Ovary (tissue), 7 donors: ENCODE measurements at regions not wholly inside any gene's neighbourhood (a gene's known extent, or its start where the extent isn't known, plus 50 kb on each side); places are given as distances from the start of the nearest gene placed in this dataset.

Experiments used
- DNase-seq, 5 donors: peaks; one replicate each; pipeline ENCODE4 v3.0.0-alpha.2; 2019 to 2020
- H3K27ac ChIP-seq, 2 donors: fragments of 200-600 bp; one replicate each; pipeline versions ENCODE4 v1.5.1 to v1.8.0; 2019 to 2022
- H3K27me3 ChIP-seq: fragments of 200-600 bp; one replicate; pipeline ENCODE4 v1.8.0; 2022
- H3K36me3 ChIP-seq: fragments of 200-600 bp; sonication (generic); one replicate; pipeline ENCODE4 v1.5.1; 2019
- H3K4me1 ChIP-seq: one replicate; pipeline ENCODE4 v1.8.1; 2013; ENCODE audit warnings: mild to moderate bottlenecking, moderate library complexity; ENCODE audit not compliant: insufficient read depth
- H3K4me3 ChIP-seq: fragments of 200-600 bp; sonication (generic); one replicate; pipeline ENCODE4 v1.5.1; 2017
- H3K9me3 ChIP-seq, 2 donors: fragments of 200-600 bp in 1 of 2; sonication (generic) in 1 of 2; one replicate each; pipeline versions ENCODE4 v1.5.1 to v1.8.1; 2013 to 2019; ENCODE audit warnings: mild to moderate bottlenecking in 1 of 2, moderate library complexity in 1 of 2
- EP300 ChIP-seq: sonication (generic); formaldehyde crosslinking; IDR thresholded peaks from one replicate; pipeline ENCODE4 v1.6.1; 2017; ENCODE audit warnings: antibody characterized with exemption
- POLR2A ChIP-seq: fragments of 450-650 bp; IDR thresholded peaks from one replicate; pipeline ENCODE4 v1.6.1; 2017; ENCODE audit warnings: antibody characterized with exemption, mild to moderate bottlenecking, moderate library complexity
- WGBS, 3 donors: extraction: QIAGEN DNeasy Blood & Tissue Kit in 1 of 3; methylation state at CpG; one replicate each; pipeline versions ENCODE4 v1.1.5 to v1.1.7; 2013 to 2017; 5-methylcytosine and 5-hydroxymethylcytosine counted together
- intact Hi-C, 4 donors: fragments of 100-400 bp; cut with DNase I; formaldehyde crosslinking; loops; one replicate each; pipeline versions ENCODE4 v1.11.0 to v1.15.1; 2022 to 2023
- TF ChIP-seq, protein P1 (sequence below), 3 donors: fragments of 450-650 bp in 2 of 3; fragments of 200-600 bp in 1 of 3; IDR thresholded peaks; one replicate each; pipeline versions ENCODE4 v1.5.1 to v1.8.0; 2016 to 2022; ENCODE audit warnings: antibody characterized with exemption in 3 of 3, mild to moderate bottlenecking in 1 of 3
- donor health status: DM: no; HTN: no; CAD: no; lungs with moderate emphysema.
- donor health status: DM: no; HTN: no; CAD: no.
- donor health status: Bipolar disorder and iron deficiency.
- donor health status: DM: no; HTN: no; CAD: no.
- donor health status: DM: yes; HTN: yes; CAD: no.

DNA sequence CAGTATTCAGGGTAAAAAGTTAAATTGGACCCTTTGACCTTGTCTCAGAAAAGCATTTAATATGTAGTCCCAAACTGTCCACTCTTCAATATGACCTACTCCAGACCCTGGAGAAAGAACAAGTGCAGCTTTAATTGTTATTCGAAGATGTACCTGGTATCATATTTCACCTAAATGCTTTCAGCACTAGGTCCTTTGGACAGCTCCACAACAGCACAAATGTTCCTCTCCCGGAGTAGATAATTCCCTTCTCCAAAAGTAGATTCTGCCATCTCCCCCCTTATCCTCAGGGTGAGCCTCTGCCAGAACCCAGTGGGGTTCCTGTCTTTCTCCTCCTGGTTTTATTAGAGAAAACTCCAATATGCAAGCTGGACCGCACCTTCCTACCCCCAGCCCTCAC is 104.5 kb upstream of the AJAP1 start:
- Histone ChIP-seq H3K4me3 (no peak overlapping the region), H3K4me1 (no peaks in the 10 kb centered on the region), H3K27ac (no peak overlapping the region), H3K27me3 (no peaks in the 10 kb centered on the region), H3K36me3 (no peaks in the 10 kb centered on the region), H3K9me3 (no peaks in the 10 kb centered on the region)
- intact Hi-C loops, result no loop called here
- 26 to 31% (median 27%) methylated on average over 3 of the region's 3 CpGs for WGBS, 3 donors
- DNase-seq, result no peak
- TF ChIP-seq, protein P1, sequence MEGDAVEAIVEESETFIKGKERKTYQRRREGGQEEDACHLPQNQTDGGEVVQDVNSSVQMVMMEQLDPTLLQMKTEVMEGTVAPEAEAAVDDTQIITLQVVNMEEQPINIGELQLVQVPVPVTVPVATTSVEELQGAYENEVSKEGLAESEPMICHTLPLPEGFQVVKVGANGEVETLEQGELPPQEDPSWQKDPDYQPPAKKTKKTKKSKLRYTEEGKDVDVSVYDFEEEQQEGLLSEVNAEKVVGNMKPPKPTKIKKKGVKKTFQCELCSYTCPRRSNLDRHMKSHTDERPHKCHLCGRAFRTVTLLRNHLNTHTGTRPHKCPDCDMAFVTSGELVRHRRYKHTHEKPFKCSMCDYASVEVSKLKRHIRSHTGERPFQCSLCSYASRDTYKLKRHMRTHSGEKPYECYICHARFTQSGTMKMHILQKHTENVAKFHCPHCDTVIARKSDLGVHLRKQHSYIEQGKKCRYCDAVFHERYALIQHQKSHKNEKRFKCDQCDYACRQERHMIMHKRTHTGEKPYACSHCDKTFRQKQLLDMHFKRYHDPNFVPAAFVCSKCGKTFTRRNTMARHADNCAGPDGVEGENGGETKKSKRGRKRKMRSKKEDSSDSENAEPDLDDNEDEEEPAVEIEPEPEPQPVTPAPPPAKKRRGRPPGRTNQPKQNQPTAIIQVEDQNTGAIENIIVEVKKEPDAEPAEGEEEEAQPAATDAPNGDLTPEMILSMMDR (IDR thresholded peaks at IDR 0.05), result no peak
- TF ChIP-seq POLR2A, result no peak
- TF ChIP-seq EP300, result no peak

DNA sequence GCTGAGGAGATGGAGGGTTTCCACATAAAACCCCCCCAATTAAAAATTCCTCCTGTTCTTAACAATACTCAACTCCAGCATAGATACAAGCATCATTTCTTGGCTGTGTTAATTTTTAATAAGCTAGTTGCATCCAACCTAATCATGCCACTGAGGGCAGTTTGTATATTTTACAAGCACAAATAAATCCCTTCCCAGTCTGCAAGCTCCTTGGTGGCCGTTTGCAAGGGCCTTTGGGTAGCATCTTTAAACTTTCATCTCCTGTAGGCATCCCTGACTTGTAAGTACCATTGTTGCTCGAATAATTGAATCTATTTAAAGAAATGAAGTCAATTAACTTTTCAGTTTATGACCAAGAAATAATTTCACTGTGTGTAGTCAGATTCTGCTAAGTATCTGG is 103.5 kb upstream of the AJAP1 start:
- no peaks in the 10 kb centered on the region for H3K36me3 ChIP-seq
- H3K27ac ChIP-seq, result no peak overlapping the region
- no peak for TF ChIP-seq POLR2A
- TF ChIP-seq, protein P1 (IDR thresholded peaks at IDR 0.05), result no peak
- no peak for TF ChIP-seq EP300
- no peak for DNase-seq
- WGBS, 3 donors, result 21 to 32% (median 30%) methylated on average over 2 of the region's 2 CpGs
- no peaks in the 10 kb centered on the region for H3K27me3 ChIP-seq
- no peak overlapping the region for H3K4me3 ChIP-seq
- H3K4me1 ChIP-seq, result no peaks in the 10 kb centered on the region
- intact Hi-C loops, result no loop called here
- no peaks in the 10 kb centered on the region for H3K9me3 ChIP-seq

DNA sequence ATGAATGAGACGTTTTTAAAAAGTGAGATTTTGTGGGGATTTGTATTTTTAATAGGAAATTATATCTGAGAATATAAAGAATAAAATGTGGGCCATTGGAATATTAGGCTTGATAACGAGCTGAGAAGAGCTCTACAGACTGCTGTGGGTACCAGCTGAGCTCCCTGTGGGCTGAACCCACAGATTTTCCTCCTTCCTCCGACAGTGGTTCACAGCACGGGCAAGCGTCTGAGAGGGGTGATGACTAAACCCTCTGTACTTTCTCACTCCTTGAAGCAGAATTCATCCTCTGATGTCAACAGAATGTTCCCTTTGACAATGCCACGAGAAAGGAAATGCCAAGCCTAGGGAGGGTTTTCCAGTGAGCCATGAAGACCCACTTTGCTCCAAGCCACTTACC is 102.7 kb upstream of the AJAP1 start:
- intact Hi-C loops, result no loop called here
- no peak for DNase-seq
- 65 to 69% (median 66%) methylated on average over 6 of the region's 6 CpGs for WGBS, 3 donors

DNA sequence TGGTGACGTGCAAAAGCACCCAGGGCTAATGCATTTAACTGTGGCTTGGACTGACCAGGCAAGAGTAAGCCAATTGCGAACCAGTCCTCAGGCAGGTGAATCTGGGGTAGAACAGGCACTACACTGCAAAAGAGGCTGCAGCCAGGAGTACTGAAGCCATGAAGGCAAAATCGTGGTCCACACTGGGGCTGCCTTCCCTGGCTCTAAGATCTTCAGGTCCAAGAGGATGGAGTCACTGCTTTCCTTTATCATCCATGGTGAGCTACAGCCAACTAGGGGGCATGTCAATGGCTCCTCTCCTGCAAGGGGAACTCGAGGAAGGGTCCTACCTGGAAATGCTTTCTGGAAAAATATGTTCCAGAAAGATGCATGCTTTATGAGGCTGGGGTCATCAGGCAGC is 100.6 kb upstream of the AJAP1 start:
- Histone ChIP-seq H3K4me1 (no peaks in the 10 kb centered on the region), H3K4me3 (no peak overlapping the region), H3K9me3 (no peaks in the 10 kb centered on the region), H3K27ac (no peak overlapping the region), H3K27me3 (no peaks in the 10 kb centered on the region), H3K36me3 (no peaks in the 10 kb centered on the region)
- no peak for DNase-seq
- intact Hi-C loops, result no loop called here
- WGBS, 3 donors, result 56 to 62% (median 57%) methylated on average over 4 of the region's 4 CpGs
- TF ChIP-seq POLR2A, result no peak
- TF ChIP-seq, protein P1 (IDR thresholded peaks at IDR 0.05), result no peak
- TF ChIP-seq EP300, result no peak

More for the DNA sequence above, 102.7 kb upstream of the AJAP1 start:
- Histone ChIP-seq H3K36me3 (no peaks in the 10 kb centered on the region), H3K4me1 (no peaks in the 10 kb centered on the region), H3K27me3 (no peaks in the 10 kb centered on the region), H3K27ac (no peak overlapping the region), H3K4me3 (no peak overlapping the region), H3K9me3 (no peaks in the 10 kb centered on the region)
- TF ChIP-seq EP300, result no peak
- TF ChIP-seq POLR2A, result no peak
- TF ChIP-seq, protein P1 (IDR thresholded peaks at IDR 0.05), result no peak
